HEK293 (cell line): ENCODE measurements at regions not wholly inside any gene's neighbourhood (a gene's known extent, or its start where the extent isn't known, plus 50 kb on each side); places are given as distances from the start of the nearest gene placed in this dataset.

Experiments
- ATF2 ChIP-seq: fragments of 450-650 bp; formaldehyde crosslinking; IDR thresholded peaks from 2 replicates; pipeline ENCODE4 v1.5.1; 2016; ENCODE audit warnings: missing biosample characterization, missing genetic modification characterization, low read depth
- YY1 ChIP-seq: fragments of 450-650 bp; formaldehyde crosslinking; IDR thresholded peaks from 2 replicates; pipeline ENCODE4 v1.5.1; 2018; ENCODE audit warnings: missing biosample characterization, missing genetic modification characterization
- ZBTB21 ChIP-seq: fragments of 450-650 bp; formaldehyde crosslinking; IDR thresholded peaks from 2 replicates; pipeline ENCODE4 v1.5.1; 2017; ENCODE audit warnings: missing biosample characterization, missing genetic modification characterization
- ZNF777 ChIP-seq: fragments of 450-650 bp; formaldehyde crosslinking; IDR thresholded peaks from 2 replicates; pipeline ENCODE4 v1.5.1; 2017; ENCODE audit warnings: missing biosample characterization, missing genetic modification characterization, borderline replicate concordance
- ZNF791 ChIP-seq: fragments of 450-650 bp; formaldehyde crosslinking; IDR thresholded peaks from 2 replicates; pipeline ENCODE4 v1.5.1; 2016; ENCODE audit warnings: missing biosample characterization, missing genetic modification characterization
- TF ChIP-seq, protein P1 (sequence below): fragments of 450-650 bp; formaldehyde crosslinking; IDR thresholded peaks from 2 replicates; pipeline ENCODE4 v1.5.1; 2016; ENCODE audit warnings: missing biosample characterization, missing genetic modification characterization
- TF ChIP-seq, protein P2 (sequence below): fragments of 450-650 bp; formaldehyde crosslinking; IDR thresholded peaks from 2 replicates; pipeline ENCODE4 v1.5.1; 2016; ENCODE audit warnings: missing biosample characterization, missing genetic modification characterization
- TF ChIP-seq, protein P3 (sequence below): fragments of 450-650 bp; formaldehyde crosslinking; IDR thresholded peaks from 2 replicates; pipeline ENCODE4 v1.5.1; 2016; ENCODE audit warnings: missing biosample characterization, missing genetic modification characterization
- TF ChIP-seq, protein P4 (sequence below): fragments of 450-650 bp; formaldehyde crosslinking; IDR thresholded peaks from 2 replicates; pipeline ENCODE4 v1.5.1; 2016; ENCODE audit warnings: missing biosample characterization, missing genetic modification characterization

GRCh38 chr12:71338933-71339332, 100.7 kb upstream of the LGR5 start:
- TF ChIP-seq ZNF791 (tag by site-specific recombination) (no peak), YY1 (no peak), ATF2 (tag by site-specific recombination) (no peak), ZBTB21 (tag by site-specific recombination) (no peak), ZNF777 (tag by site-specific recombination) (no peak)
- TF ChIP-seq, protein P1, sequence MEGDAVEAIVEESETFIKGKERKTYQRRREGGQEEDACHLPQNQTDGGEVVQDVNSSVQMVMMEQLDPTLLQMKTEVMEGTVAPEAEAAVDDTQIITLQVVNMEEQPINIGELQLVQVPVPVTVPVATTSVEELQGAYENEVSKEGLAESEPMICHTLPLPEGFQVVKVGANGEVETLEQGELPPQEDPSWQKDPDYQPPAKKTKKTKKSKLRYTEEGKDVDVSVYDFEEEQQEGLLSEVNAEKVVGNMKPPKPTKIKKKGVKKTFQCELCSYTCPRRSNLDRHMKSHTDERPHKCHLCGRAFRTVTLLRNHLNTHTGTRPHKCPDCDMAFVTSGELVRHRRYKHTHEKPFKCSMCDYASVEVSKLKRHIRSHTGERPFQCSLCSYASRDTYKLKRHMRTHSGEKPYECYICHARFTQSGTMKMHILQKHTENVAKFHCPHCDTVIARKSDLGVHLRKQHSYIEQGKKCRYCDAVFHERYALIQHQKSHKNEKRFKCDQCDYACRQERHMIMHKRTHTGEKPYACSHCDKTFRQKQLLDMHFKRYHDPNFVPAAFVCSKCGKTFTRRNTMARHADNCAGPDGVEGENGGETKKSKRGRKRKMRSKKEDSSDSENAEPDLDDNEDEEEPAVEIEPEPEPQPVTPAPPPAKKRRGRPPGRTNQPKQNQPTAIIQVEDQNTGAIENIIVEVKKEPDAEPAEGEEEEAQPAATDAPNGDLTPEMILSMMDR (tag by site-specific recombination): no peak
- TF ChIP-seq, protein P2, sequence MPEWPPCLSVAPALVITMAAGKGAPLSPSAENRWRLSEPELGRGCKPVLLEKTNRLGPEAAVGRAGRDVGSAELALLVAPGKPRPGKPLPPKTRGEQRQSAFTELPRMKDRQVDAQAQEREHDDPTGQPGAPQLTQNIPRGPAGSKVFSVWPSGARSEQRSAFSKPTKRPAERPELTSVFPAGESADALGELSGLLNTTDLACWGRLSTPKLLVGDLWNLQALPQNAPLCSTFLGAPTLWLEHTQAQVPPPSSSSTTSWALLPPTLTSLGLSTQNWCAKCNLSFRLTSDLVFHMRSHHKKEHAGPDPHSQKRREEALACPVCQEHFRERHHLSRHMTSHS: no peak
- TF ChIP-seq, protein P3, sequence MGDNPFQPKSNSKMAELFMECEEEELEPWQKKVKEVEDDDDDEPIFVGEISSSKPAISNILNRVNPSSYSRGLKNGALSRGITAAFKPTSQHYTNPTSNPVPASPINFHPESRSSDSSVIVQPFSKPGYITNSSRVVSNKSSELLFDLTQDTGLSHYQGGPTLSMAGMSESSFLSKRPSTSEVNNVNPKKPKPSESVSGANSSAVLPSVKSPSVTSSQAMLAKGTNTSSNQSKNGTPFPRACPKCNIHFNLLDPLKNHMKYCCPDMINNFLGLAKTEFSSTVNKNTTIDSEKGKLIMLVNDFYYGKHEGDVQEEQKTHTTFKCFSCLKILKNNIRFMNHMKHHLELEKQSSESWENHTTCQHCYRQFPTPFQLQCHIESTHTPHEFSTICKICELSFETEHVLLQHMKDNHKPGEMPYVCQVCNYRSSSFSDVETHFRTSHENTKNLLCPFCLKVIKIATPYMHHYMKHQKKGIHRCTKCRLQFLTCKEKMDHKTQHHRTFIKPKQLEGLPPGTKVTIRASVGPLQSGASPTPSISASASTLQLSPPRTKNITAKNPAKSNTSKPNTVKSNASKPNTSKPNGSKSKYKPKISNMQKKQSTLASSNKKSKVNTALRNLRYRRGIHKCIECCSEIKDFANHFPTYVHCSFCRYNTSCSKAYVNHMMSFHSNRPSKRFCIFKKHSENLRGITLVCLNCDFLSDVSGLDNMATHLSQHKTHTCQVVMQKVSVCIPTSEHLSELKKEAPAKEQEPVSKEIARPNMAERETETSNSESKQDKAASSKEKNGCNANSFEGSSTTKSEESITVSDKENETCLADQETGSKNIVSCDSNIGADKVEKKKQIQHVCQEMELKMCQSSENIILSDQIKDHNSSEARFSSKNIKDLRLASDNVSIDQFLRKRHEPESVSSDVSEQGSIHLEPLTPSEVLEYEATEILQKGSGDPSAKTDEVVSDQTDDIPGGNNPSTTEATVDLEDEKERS (tag by site-specific recombination): no peak
- TF ChIP-seq, protein P4, sequence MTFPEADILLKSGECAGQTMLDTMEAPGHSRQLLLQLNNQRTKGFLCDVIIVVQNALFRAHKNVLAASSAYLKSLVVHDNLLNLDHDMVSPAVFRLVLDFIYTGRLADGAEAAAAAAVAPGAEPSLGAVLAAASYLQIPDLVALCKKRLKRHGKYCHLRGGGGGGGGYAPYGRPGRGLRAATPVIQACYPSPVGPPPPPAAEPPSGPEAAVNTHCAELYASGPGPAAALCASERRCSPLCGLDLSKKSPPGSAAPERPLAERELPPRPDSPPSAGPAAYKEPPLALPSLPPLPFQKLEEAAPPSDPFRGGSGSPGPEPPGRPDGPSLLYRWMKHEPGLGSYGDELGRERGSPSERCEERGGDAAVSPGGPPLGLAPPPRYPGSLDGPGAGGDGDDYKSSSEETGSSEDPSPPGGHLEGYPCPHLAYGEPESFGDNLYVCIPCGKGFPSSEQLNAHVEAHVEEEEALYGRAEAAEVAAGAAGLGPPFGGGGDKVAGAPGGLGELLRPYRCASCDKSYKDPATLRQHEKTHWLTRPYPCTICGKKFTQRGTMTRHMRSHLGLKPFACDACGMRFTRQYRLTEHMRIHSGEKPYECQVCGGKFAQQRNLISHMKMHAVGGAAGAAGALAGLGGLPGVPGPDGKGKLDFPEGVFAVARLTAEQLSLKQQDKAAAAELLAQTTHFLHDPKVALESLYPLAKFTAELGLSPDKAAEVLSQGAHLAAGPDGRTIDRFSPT (tag by site-specific recombination): no peak
